ENCODE measurements at regions not wholly inside any gene's neighbourhood (a gene's known extent, or its start where the extent isn't known, plus 50 kb on each side); places are given as distances from the start of the nearest gene placed in this dataset.

DNA sequence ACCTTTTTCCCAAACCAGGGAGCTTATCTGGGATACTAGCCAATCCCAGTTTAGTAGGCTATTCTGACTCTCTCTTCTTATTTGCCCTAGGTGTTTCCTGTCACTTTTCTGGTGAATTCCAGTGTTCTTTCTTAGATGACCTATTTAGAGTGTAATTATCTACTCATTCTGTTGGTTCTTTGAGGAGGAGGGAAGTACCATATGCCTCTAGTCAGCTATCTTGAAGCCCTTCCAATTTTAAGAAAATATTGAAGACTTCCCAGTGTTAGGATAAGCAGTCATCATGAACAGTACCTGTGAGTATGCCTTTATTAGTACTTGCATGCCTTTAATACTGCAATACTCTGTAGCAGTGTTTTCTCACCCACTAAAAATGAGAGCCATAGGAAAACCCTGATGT is 724.3 kb upstream of the SLITRK1 start:
- no peak overlapping the region for H3K27ac ChIP-seq
- H4K20me1 ChIP-seq (ENCODE audit: insufficient read depth): no peaks in the 10 kb centered on the region
- no peaks in the 10 kb centered on the region for H3K27me3 ChIP-seq (ENCODE audit: insufficient read depth, low read depth)
- CTCF ChIA-PET: no interaction called here
- no peaks in the 10 kb centered on the region for H3K9me3 ChIP-seq (ENCODE audit: insufficient read depth, low read depth)
- no peaks in the 10 kb centered on the region for H3K36me3 ChIP-seq (ENCODE audit: low read depth)
- BruUV-seq (replicated peaks): no TSS peak
- no peaks in the 10 kb centered on the region for H3K9me2 ChIP-seq (ENCODE audit: insufficient read depth)
- no peak overlapping the region for H3K4me2 ChIP-seq
- no peak for TF ChIP-seq EZH2 (IDR thresholded peaks at IDR 0.05; ENCODE audit: low read depth)
- TF ChIP-seq, protein P1, sequence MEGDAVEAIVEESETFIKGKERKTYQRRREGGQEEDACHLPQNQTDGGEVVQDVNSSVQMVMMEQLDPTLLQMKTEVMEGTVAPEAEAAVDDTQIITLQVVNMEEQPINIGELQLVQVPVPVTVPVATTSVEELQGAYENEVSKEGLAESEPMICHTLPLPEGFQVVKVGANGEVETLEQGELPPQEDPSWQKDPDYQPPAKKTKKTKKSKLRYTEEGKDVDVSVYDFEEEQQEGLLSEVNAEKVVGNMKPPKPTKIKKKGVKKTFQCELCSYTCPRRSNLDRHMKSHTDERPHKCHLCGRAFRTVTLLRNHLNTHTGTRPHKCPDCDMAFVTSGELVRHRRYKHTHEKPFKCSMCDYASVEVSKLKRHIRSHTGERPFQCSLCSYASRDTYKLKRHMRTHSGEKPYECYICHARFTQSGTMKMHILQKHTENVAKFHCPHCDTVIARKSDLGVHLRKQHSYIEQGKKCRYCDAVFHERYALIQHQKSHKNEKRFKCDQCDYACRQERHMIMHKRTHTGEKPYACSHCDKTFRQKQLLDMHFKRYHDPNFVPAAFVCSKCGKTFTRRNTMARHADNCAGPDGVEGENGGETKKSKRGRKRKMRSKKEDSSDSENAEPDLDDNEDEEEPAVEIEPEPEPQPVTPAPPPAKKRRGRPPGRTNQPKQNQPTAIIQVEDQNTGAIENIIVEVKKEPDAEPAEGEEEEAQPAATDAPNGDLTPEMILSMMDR (conservative IDR thresholded peaks at IDR 0.05): no peak
- H3K4me3 ChIP-seq: no peak overlapping the region
- POLR2A ChIA-PET (ENCODE audit: unreplicated experiment): no interaction called here
- no peaks in the 10 kb centered on the region for H3F3A ChIP-seq (ENCODE audit: insufficient read depth, low read depth)
- no peaks in the 10 kb centered on the region for H3K4me1 ChIP-seq (replicated peaks; ENCODE audit: insufficient read depth)
- H3K79me2 ChIP-seq (ENCODE audit: low read depth): no peaks in the 10 kb centered on the region
- intact Hi-C loops (cut with micrococcal nuclease; ENCODE audit: unreplicated experiment): no loop called here
- DNase-seq: no peak
- H2AFZ ChIP-seq: no peak overlapping the region

DNA sequence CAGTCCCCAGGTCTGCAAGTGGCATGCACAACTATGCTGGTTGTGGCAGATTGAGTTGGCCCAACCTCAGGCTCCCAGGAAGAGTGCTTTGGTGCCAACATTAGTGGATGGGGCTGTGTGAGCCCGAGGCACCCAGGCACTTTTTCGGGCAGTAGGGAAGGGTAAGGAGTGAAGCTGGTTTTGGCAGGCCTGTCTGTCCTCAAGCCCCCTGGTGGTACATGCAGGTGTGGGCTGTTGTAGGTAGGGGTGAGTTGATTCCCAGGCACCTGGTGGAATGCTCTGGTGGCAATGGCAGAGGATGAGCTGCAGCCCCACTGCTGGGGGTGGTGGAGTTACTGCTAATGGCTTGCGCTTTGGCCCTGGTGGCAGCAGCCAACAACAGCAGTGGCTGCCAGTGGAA is 723.7 kb upstream of the SLITRK1 start:
- Histone ChIP-seq H3K27me3 (ENCODE audit: insufficient read depth, low read depth) (no peaks in the 10 kb centered on the region), H4K20me1 (ENCODE audit: insufficient read depth) (no peaks in the 10 kb centered on the region), H3K36me3 (ENCODE audit: low read depth) (no peaks in the 10 kb centered on the region), H3K9me2 (ENCODE audit: insufficient read depth) (no peaks in the 10 kb centered on the region), H3K27ac (no peak overlapping the region), H3F3A (ENCODE audit: insufficient read depth, low read depth) (no peaks in the 10 kb centered on the region), H2AFZ (no peak overlapping the region), H3K4me3 (no peak overlapping the region), H3K9me3 (ENCODE audit: insufficient read depth, low read depth) (no peaks in the 10 kb centered on the region), H3K79me2 (ENCODE audit: low read depth) (no peaks in the 10 kb centered on the region), H3K4me2 (no peak overlapping the region), H3K4me1 (replicated peaks; ENCODE audit: insufficient read depth) (no peaks in the 10 kb centered on the region)
- no peak for DNase-seq
- intact Hi-C loops (cut with micrococcal nuclease; ENCODE audit: unreplicated experiment): no loop called here
- ChIA-PET POLR2A (ENCODE audit: unreplicated experiment) (no interaction called here), CTCF (no interaction called here)
- no TSS peak for BruUV-seq (replicated peaks)
- TF ChIP-seq, protein P1 (conservative IDR thresholded peaks at IDR 0.05): no peak
- no peak for TF ChIP-seq EZH2 (IDR thresholded peaks at IDR 0.05; ENCODE audit: low read depth)

DNA sequence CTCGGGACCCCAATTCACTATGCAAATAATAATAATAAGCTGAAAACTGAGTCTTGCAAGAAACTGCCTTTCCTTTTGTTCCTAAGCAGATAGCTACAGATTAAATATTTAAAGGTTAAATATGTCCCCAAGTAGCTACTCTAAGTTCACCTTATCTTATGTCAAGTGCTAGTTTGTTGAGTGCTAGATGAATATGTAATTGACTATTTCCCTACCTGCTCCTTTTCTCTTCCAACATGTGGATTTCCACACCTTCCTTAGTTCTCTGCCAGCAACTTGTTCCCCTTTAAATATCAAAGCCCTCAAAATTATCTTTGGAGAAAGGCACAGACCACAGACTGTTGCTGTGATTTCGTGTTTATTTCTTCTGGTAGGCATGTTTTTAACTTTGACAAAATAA is 709.2 kb upstream of the SLITRK1 start:
- no peak overlapping the region for H3K4me2 ChIP-seq
- no peak overlapping the region for H3K4me3 ChIP-seq
- H3K36me3 ChIP-seq (ENCODE audit: low read depth): no peaks in the 10 kb centered on the region
- no peaks in the 10 kb centered on the region for H4K20me1 ChIP-seq (ENCODE audit: insufficient read depth)
- no peaks in the 10 kb centered on the region for H3F3A ChIP-seq (ENCODE audit: insufficient read depth, low read depth)
- no peaks in the 10 kb centered on the region for H3K9me2 ChIP-seq (ENCODE audit: insufficient read depth)
- H3K27me3 ChIP-seq (ENCODE audit: insufficient read depth, low read depth): no peaks in the 10 kb centered on the region
- no peaks in the 10 kb centered on the region for H3K4me1 ChIP-seq (replicated peaks; ENCODE audit: insufficient read depth)
- TF ChIP-seq, protein P1 (conservative IDR thresholded peaks at IDR 0.05): no peak
- no peak for TF ChIP-seq EZH2 (IDR thresholded peaks at IDR 0.05; ENCODE audit: low read depth)
- BruUV-seq (replicated peaks): no TSS peak
- no peak for DNase-seq
- intact Hi-C loops (cut with micrococcal nuclease; ENCODE audit: unreplicated experiment): no loop called here
- CTCF ChIA-PET: no interaction called here
- H3K27ac ChIP-seq: no peak overlapping the region
- H2AFZ ChIP-seq: no peak overlapping the region
- H3K9me3 ChIP-seq (ENCODE audit: insufficient read depth, low read depth): no peaks in the 10 kb centered on the region
- H3K79me2 ChIP-seq (ENCODE audit: low read depth): no peaks in the 10 kb centered on the region
- POLR2A ChIA-PET (ENCODE audit: unreplicated experiment): no interaction called here

Measured in PC-9 (cell line).